Peyer's patch (tissue), 4 donors: ENCODE measurements at regions not wholly inside any gene's neighbourhood (a gene's known extent, or its start where the extent isn't known, plus 50 kb on each side); places are given as distances from the start of the nearest gene placed in this dataset.

Source experiments
- DNase-seq, 3 donors: peaks; one replicate each; pipeline ENCODE4 v3.0.0-alpha.2; 2017 to 2019
- H3K27ac ChIP-seq, 4 donors: fragments of 200-600 bp; sonication (generic); one replicate each; pipeline ENCODE4 v1.5.1; 2016 to 2019
- H3K27me3 ChIP-seq, 2 donors: fragments of 200-600 bp; sonication (generic); one replicate each; pipeline ENCODE4 v1.5.1; 2019
- H3K36me3 ChIP-seq, 3 donors: fragments of 200-600 bp; sonication (generic); one replicate each; pipeline ENCODE4 v1.5.1; 2016 to 2019
- H3K4me1 ChIP-seq, 4 donors: fragments of 200-600 bp; sonication (generic); one replicate each; pipeline ENCODE4 v1.5.1; 2016 to 2019
- H3K4me3 ChIP-seq, 4 donors: fragments of 200-600 bp; sonication (generic); 1 replicate in 3 of 4; 2 replicates in 1 of 4; pipeline ENCODE4 v1.5.1; 2016 to 2019; ENCODE audit warnings: mild to moderate bottlenecking in 1 of 4
- H3K9me3 ChIP-seq, 4 donors: fragments of 200-600 bp; sonication (generic); one replicate each; pipeline ENCODE4 v1.5.1; 2016 to 2019; ENCODE audit warnings: mild to moderate bottlenecking in 1 of 4
- POLR2A ChIP-seq, 2 donors: fragments of 450-650 bp; IDR thresholded peaks; one replicate each; pipeline ENCODE4 v1.5.1; 2017; ENCODE audit warnings: antibody characterized with exemption in 2 of 2, mild to moderate bottlenecking in 2 of 2, moderate library complexity in 2 of 2
- TF ChIP-seq, protein P1 (sequence below), 6 experiments: fragments of 450-650 bp in 4 of 6; fragments of 200-600 bp in 2 of 6; sonication (generic) in 1 of 6; IDR thresholded peaks; one replicate each; pipeline ENCODE4 v1.5.1; 2017 to 2019; ENCODE audit warnings: antibody characterized with exemption in 6 of 6, mild to moderate bottlenecking in 3 of 6, moderate library complexity in 1 of 6

DNA sequence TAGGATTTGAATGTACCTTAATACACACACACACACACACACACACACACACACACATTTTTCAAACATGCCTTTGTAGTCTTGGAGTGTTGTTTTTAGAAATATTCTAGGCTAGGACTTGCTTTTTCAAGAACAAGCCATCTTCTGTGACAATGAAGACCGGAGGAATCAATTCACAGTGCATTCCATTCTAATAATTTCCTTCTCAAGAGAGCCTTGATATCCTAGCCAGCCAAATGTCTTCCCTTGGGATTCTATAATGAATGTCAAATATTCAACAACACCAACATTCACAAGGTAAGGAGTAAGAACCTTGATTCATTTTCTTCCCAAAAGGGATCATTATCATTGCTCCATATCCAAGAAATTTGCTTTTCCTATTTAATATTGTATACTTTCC, 180.3 kb downstream of the SLITRK1 start:
- no peak for DNase-seq
- H3K4me3 ChIP-seq, result no peak overlapping the region
- H3K27ac ChIP-seq, result no peak overlapping the region
- no peaks in the 10 kb centered on the region for H3K4me1 ChIP-seq
- H3K9me3 ChIP-seq, result no peaks in the 10 kb centered on the region
- H3K27me3 ChIP-seq, result no peaks in the 10 kb centered on the region
- TF ChIP-seq POLR2A (IDR thresholded peaks at IDR 0.05), result no peak
- TF ChIP-seq, protein P1, sequence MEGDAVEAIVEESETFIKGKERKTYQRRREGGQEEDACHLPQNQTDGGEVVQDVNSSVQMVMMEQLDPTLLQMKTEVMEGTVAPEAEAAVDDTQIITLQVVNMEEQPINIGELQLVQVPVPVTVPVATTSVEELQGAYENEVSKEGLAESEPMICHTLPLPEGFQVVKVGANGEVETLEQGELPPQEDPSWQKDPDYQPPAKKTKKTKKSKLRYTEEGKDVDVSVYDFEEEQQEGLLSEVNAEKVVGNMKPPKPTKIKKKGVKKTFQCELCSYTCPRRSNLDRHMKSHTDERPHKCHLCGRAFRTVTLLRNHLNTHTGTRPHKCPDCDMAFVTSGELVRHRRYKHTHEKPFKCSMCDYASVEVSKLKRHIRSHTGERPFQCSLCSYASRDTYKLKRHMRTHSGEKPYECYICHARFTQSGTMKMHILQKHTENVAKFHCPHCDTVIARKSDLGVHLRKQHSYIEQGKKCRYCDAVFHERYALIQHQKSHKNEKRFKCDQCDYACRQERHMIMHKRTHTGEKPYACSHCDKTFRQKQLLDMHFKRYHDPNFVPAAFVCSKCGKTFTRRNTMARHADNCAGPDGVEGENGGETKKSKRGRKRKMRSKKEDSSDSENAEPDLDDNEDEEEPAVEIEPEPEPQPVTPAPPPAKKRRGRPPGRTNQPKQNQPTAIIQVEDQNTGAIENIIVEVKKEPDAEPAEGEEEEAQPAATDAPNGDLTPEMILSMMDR (IDR thresholded peaks at IDR 0.05), result no peak
- H3K36me3 ChIP-seq, result no peaks in the 10 kb centered on the region

DNA sequence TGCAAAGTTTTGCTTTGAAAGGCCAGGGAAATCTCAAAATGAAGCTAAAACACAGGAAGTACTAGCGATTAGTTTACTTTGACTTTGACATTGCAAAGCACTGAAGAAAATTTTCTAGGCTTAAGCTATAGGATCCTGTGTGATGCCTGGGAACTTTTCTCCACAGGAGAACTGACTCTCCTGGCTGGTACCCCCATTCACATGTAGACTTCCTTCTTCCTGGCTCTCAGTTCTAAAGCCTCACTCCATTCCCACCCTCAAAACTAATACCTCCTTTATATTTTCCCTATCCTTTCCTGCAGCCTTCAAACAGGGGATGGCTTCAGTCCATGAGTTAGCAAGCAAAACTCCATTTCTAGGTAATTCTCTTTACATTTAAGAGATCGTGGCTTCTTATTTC, 189.5 kb downstream of the SLITRK1 start:
- Histone ChIP-seq H3K36me3 (no peaks in the 10 kb centered on the region), H3K4me1 (no peaks in the 10 kb centered on the region), H3K27ac (no peak overlapping the region), H3K9me3 (peaks cover 0 to 3% (median 0%) of the 10 kb centered on the region in 4 donors), H3K4me3 (no peak overlapping the region), H3K27me3 (no peaks in the 10 kb centered on the region)
- DNase-seq, result no peak
- TF ChIP-seq, protein P1 (IDR thresholded peaks at IDR 0.05), result no peak
- TF ChIP-seq POLR2A (IDR thresholded peaks at IDR 0.05), result no peak

DNA sequence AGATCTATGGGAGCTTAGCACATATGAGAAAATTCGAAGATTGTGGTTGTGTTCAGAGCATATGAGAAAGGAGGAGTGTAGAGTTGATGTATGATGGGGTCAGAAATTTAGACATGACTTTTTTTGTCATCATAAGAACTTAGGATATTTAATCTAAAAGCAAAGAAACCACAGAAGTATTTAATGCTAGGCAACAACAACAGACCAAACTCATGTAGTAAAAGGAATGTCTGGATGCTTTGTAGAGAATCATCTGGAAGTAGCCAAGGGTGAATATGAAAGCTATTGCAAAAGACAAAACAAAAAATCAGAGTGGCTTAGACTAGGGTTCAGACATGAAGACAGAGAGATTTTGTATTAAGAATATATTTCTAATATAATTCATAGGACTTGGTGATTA, 190.3 kb downstream of the SLITRK1 start:
- Histone ChIP-seq H3K9me3 (peaks cover 0 to 3% (median 0%) of the 10 kb centered on the region in 4 donors), H3K4me3 (no peak overlapping the region), H3K4me1 (no peaks in the 10 kb centered on the region), H3K27me3 (no peaks in the 10 kb centered on the region), H3K27ac (no peak overlapping the region), H3K36me3 (no peaks in the 10 kb centered on the region)
- DNase-seq, result no peak
- TF ChIP-seq, protein P1 (IDR thresholded peaks at IDR 0.05), result no peak
- TF ChIP-seq POLR2A (IDR thresholded peaks at IDR 0.05), result no peak

DNA sequence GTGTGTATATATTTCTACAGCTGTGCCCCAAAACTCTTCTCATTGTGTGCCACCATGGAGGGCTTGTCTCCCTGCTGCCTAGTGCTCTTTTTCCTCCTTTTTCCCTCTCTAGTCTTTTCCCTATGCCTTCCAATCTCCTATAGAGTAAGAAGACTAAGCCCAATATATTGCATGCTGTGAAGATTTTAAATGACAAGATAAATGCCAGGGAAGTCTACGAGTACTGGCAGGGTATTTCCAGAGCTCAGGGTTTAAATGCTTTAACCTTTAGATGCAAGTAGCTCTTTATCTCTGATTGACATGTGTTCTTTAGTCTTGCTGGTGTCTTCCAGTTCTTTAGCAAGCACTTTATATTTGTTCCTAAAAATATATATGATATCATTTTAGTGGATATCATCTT, 200.7 kb downstream of the SLITRK1 start:
- no peaks in the 10 kb centered on the region for H3K36me3 ChIP-seq
- no peaks in the 10 kb centered on the region for H3K9me3 ChIP-seq
- no peak for TF ChIP-seq POLR2A (IDR thresholded peaks at IDR 0.05)
- TF ChIP-seq, protein P1 (IDR thresholded peaks at IDR 0.05), result no peak
- DNase-seq, result no peak
- no peak overlapping the region for H3K4me3 ChIP-seq
- no peak overlapping the region for H3K27ac ChIP-seq
- H3K4me1 ChIP-seq, result no peaks in the 10 kb centered on the region
- no peaks in the 10 kb centered on the region for H3K27me3 ChIP-seq

DNA sequence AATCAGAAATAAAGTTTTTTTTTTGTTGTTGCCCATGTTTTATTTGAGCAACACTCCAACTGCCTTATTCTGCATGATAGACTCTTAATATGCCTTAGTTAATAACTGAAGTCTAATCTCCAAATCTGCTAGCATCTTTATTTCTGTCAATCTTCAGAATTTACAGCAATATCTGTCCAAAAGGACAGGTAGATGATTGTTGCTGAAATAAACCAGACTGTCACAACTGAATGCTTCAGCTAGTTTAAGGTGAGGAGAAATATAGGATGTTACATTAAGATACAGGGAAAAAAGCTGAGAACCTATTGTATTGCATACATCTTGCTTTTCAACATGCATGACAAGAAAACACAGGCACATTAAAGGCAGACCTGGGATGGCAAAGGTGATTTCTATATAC, 204.3 kb downstream of the SLITRK1 start:
- Histone ChIP-seq H3K36me3 (no peaks in the 10 kb centered on the region), H3K9me3 (no peaks in the 10 kb centered on the region), H3K4me3 (no peak overlapping the region), H3K4me1 (no peaks in the 10 kb centered on the region), H3K27me3 (no peaks in the 10 kb centered on the region), H3K27ac (no peak overlapping the region)
- TF ChIP-seq, protein P1 (IDR thresholded peaks at IDR 0.05), result no peak
- no peak for TF ChIP-seq POLR2A (IDR thresholded peaks at IDR 0.05)
- no peak for DNase-seq

DNA sequence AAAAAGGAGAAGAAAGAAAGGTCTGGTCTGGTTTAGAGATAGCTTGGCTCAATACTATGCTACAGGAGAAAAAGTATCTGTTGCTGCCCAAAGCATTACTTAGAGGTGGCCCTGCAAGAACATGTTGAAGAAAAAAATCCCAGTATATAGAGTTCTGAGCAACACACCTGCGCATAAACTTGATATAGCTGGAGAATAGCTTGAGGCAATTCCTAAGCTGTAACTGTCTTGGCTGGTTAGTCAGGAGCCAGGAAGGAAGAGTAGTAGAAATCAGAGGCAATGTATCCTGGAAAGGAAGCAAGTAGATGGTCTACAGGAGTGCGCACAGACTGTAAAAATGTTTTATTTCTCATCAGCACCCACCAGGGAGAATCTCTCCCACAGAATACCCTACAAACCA, 209.7 kb downstream of the SLITRK1 start:
- Histone ChIP-seq H3K4me3 (no peak overlapping the region), H3K9me3 (no peaks in the 10 kb centered on the region), H3K27ac (no peak overlapping the region), H3K27me3 (no peaks in the 10 kb centered on the region), H3K36me3 (no peaks in the 10 kb centered on the region), H3K4me1 (no peaks in the 10 kb centered on the region)
- DNase-seq, result no peak
- TF ChIP-seq, protein P1 (IDR thresholded peaks at IDR 0.05), result no peak
- no peak for TF ChIP-seq POLR2A (IDR thresholded peaks at IDR 0.05)
